HL-60/S4 treated with retinoic acid at 250 ng/mL for 4 days and 3 days (cell line): ENCODE measurements at regions not wholly inside any gene's neighbourhood (a gene's known extent, or its start where the extent isn't known, plus 50 kb on each side); places are given as distances from the start of the nearest gene placed in this dataset.

Experiments
- in situ Hi-C: fragments of 300-500 bp; cut with MboI; formaldehyde crosslinking; loops from 2 replicates; pipeline ENCODE4 v1.7.0; 2022; ENCODE audit warnings: low sequenced_read_pairs

DNA sequence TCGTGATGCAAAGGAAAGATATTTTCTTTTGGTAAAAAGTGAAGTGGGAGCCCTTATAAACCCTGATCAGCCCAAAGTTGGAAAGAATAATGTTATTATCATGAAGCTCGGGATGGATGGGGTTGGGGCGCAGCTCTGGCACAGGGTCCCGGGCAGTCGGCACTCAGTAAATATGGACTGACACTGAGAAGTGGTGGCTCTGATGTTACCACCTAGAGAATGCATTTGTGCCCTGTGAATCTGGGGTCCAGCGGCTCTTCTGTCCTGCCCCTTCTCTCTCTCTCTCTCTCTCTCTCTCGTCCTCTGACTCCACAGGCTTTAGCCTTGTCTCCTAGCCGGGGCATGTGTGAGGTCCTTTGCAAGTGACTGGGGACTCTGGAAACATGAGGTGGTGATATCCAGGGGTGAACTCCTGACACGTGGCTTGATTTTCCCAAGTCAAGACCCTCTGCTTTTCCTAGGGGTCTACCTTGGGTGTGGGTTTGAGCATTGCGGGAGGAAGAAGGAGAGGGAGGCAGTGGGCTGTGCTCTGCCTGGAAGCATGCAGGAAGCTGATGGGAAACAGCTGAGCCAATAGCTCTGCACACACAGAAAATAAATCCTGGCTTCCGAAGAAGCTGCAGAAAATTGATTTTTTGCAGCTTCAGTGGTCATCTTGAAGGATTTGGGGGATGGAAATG lies 162.7 kb downstream of the MACROH2A1 start:
- in situ Hi-C loops, result no loop called here

DNA sequence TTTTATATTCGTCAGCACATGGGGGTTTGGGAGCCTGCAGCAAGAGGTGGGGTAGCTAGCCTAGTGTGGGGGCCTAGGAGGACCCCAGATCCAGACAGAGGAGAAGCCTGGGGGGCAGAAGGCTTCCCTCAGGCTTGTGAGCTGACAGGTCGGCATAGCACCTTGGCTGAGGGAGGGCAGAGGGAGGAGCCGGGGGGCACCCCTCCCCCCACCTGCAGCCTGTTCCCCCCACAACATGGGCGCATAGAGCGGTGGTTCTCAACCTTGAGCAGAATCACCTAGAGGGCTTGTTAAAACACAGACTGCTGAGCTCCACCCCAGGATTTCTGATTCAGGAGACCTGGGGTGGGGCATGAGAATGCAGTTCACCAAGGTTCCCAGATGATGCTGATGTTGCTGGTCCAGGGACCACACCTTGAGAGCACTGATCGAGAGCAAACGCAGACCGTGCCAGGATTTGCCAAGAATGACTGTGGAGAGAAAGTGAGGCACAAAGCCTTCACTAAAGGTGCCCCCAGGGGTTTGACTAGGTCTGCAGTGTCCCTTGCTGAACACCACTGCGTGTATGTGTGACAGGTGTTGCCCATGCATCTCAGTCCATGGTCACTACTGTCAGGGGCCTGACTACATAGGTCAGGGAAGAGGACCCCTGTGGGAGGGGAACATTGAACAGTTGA lies 163.3 kb downstream of the MACROH2A1 start:
- in situ Hi-C loops, result no loop called here

GRCh38 chr5:135234666-135235401 lies 164.2 kb downstream of the MACROH2A1 start:
- in situ Hi-C loops, result no loop called here

DNA sequence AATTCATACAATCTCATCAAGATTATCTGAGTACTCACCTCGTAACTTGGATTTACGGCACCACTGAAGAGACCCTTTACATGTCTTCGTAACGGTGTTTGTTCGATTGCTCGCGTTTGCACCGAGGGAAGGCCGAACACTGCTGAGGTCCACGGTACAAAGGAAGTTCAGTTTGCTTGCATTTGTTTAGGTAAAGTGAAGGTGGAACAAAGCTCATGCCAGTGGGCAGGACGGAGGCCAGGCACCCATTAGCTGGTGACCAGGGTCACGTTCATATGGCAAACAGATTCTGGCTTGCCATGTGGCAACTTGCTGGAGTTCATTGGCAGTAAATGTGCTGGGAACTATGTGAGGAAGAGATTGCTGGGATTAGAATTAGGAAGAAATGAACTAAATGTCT lies 164.8 kb downstream of the MACROH2A1 start:
- in situ Hi-C loops, result no loop called here

GRCh38 chr5:135233477-135233876 lies 165.6 kb downstream of the MACROH2A1 start:
- in situ Hi-C loops, result no loop called here

GRCh38 chr5:135232958-135233357 lies 166.1 kb downstream of the MACROH2A1 start:
- in situ Hi-C loops, result no loop called here

DNA sequence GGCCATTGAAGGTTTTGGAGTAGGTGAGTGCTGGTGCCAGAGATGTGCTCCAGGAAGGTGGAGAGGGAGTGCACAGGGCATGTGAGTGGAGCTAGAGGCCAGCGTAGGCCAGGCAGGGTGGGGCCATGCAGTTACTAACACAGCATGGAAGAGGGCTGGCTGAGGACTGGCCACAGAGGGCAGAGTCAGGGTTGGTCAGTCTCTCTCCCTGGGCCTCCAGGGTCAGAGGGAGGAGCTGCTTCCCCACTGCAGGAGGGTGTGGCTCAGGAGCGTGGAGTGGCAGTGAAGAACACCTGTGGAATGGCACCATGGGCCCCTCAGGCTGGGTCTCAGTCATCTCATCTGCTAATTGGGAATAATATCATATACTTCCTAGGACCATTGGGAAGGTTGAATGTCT lies 167.7 kb downstream of the MACROH2A1 start:
- in situ Hi-C loops, result no loop called here

DNA sequence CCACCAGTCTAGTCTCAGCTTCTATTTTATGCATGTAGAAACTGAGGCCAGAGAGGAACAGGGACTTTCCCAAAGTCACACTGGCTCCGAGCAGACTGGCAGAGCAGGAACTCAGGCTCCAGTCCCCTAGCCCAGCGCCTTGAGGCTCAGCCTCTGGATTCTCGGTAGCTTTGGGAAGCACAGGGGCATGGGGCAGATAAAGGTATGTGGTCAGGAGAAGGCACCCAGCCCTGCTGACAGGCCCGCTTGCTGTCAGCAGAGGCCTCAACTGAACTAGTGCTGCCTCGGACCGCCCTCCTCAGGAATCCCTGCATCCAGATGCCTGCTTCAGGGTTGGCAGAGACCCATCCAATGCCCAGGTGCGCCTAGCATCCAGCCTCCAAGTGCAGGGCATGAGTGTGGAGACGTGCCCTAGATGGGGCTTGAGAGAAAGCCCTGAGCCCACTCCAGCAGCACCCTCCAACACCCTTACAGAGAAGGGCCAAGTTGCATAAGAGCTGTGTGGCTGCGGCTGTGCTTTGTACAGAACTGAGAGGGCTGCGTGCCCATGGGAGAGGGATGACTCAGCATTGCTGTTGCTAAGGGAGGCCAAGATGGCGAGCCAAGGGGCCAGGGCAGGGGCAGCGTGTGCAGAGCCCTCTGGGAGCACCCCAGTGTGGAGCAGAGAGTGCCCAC lies 168.6 kb downstream of the MACROH2A1 start:
- in situ Hi-C loops, result no loop called here

DNA sequence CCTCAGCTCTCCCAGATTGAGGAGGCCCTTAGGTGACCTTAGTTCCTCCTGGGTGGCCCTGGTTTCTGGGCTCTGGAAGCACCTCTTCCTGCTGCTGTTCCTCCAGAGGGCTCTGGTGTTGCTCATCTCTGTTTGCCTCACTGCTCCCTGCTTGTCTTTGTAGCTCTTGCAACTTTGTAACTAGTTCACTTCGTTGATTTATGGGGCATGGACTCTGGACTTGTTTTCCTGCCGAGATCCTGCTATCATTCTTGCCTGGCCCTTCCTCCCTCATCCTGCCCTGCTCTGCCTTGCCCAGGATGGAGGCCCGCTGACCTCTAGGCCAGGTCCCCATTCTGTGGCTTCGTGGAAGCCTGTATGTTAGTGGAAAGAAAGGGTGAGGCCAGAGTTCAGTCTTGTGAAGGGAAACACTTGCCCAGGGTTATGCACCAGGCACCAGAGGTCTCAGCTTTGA lies 169.3 kb downstream of the MACROH2A1 start:
- in situ Hi-C loops, result no loop called here

DNA sequence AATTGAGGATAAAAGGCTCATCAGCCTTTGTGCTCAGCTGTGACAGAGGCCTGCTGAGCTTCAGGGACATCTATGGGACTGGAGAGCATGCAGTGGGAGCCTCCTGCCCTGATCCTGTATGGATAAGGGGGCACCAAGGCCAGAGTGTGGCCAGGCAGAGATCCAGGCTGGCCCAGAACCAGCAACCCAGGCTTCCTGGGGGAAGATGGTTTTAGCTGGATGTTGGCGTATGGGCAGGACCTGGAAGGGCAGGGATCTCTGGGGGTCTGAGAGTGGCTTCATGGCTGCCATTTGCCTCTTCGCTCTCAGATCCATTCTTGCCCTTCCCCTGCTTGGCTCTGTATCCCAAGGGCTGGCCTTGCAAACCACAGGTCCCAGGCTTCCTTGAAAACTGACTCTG lies 169.9 kb downstream of the MACROH2A1 start:
- in situ Hi-C loops, result no loop called here

GRCh38 chr5:135228222-135228621 lies 170.8 kb downstream of the MACROH2A1 start:
- in situ Hi-C loops, result no loop called here

DNA sequence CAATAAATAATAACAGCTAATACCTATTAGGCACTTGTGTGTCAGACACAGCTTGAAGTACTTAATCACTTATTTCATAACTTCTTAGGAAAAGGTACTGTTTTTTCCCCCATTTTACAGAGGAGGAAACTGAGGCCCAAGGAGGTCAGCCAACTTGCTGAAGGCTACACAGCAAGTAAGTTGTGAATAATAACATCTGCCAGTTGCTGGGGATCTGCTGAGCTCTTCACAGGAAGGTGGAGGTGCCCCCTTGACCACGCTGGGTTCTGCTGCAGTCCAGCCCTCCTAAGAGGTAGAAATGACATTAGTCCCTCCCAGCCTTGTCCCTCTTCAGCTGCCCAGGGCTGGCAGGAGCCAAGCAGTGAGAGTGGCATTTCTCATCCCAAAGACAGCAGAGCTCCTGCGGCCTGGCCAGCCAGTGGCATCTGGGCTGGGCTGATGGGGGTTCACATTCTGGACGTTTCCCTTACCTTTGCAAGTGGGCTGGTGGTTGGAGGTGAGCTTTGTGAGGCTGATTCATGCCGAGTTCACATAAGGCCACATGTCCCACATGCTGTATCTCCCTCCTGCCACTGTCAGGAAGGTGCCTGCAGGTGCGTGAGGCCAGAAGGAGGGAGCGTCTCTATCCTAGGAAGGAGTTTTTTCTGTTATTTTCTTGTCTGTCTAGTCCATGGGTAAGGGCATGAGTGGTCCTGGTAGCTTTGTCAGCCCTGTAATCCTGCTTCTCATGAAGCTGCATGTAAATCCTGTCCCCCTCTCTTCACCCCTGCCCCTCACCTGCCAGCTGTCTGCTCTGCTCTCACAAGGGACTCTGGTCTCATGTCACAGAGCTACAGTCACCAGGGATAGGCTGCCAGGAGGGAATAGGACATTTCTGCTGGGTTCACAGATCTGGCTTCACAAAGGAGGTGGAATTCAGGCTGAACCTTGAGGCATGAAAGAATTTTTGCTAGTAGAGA lies 171.7 kb downstream of the MACROH2A1 start:
- in situ Hi-C loops, result no loop called here

GRCh38 chr5:135225856-135226560 lies 173.0 kb downstream of the MACROH2A1 start:
- in situ Hi-C loops, result no loop called here

DNA sequence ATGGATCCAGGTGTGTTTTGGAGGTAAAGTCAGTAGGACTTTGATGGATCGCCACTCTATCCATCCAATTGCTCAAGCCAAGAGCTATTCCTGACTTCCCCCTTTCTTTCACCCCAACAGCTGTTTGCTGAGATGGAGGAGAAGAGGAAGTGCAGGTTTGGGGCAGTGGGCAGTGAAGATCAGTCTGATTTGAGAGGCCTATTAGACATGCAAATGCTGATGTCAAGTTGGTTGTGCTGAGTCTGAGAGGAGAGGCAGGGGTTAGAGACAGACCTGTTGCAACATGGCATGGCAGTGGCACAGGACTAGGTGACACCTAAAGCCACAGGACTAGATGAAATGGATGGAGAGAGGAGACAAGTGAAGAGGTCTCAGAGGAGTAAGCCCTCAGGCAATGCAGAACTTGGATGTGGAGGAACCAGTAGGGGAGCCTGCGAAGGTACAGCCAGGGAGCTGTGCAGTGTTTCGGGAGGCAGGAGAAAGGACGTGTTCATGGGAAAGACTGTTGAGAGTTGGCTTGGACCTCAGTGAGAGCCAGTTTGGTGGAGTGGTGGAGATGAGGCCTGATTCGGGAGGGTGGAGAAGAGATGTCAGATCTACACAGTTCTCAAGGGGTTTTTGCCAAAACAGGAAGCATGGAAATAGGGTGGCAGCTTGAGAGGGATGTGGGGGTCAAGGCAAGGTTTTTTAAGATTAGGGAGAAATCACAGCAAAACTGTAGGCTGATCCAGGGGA lies 175.0 kb downstream of the MACROH2A1 start:
- in situ Hi-C loops, result no loop called here

DNA sequence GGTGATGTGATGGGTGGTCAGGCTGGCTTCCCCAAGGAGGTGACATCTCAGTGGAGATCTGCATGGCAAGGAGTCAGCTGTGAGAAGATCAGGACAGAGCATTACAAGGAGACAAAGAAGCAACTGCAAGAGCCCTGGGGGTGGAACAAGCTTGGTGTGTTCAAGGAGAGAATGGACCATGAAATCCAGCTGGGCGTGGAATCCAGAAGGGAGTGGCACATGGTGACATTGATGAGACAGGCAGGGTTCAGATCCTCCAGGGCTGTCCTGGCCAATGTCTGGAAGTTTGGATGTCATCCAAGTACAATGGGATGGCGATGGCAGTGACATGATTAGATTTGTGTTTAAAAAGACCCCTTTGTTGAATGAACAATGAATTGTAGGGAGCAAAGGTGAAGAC lies 175.6 kb downstream of the MACROH2A1 start:
- in situ Hi-C loops, result no loop called here

DNA sequence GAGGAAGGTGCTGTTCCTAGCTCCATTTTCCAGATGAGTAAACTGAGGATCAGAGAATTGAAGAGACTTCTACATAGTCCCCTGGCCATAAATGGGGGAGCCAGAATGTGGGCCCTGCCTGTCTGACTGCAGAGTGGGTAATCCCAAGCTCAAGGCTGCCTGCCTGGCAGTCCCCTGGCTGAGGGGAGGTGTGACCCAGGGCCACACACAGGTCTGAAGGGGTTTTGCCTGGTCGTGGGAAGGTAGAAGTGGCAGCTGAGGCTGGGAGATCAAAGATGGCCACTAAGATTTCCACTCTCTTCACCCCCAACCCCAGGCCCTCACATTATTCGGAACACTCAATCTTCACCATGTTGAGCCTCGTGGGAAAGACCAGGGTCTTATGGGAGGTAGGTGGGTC lies 176.3 kb downstream of the MACROH2A1 start:
- in situ Hi-C loops, result no loop called here

GRCh38 chr5:135222171-135222681 lies 176.8 kb downstream of the MACROH2A1 start:
- in situ Hi-C loops, result no loop called here

DNA sequence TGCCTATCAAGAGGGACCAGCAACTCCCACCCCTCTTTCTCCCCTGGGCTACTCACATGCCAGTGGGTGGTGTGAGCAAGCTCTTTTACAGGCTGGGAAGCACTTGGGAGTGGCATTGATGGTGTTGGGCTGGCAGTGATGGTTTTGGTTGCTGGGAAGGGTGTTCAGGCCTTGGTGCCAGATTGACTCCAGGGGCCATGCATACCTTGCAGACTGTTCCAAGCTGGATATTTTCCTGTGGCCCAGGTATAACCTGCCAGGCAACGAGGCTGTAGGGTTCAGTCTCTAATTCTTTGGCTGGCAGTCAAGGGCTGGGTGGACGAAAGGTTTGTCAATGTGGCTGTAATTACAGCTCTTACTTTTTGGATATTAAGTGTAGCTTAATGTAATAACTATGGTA lies 177.3 kb downstream of the MACROH2A1 start:
- in situ Hi-C loops, result no loop called here

DNA sequence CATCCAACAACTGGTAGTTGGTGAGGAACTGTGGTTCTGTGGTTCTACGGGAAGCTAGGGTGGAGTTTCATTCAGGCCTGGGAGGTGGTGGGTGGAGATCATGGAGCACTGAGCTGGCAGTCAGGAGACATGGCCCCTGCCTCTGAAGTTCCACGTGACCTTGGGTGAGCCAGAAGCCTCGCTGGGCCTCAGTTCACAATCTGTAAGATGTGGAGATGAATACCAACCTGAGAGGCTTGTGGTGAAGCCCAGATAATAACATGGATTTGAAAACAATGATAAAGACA lies 177.9 kb downstream of the MACROH2A1 start:
- in situ Hi-C loops, result no loop called here
